OCI-LY3 (cell line): ENCODE measurements at regions not wholly inside any gene's neighbourhood (a gene's known extent, or its start where the extent isn't known, plus 50 kb on each side); places are given as distances from the start of the nearest gene placed in this dataset.

ENCODE experiments used
- H2AFZ ChIP-seq: fragments of 200-600, 300-600 bp; shearing (Covaris generic); 2 replicates; pipeline ENCODE4 v1.6.0; 2014; ENCODE audit warnings: antibody characterized with exemption, low read depth, low read length
- H3K27ac ChIP-seq: fragments of 200-600, 300-600 bp; sonication (generic); 2 replicates; pipeline ENCODE4 v1.5.1; 2014; ENCODE audit warnings: mild to moderate bottlenecking, low read length, moderate library complexity, mixed read lengths
- H3K27me3 ChIP-seq: fragments of 200-600, 300-600 bp; sonication (generic); 2 replicates; pipeline ENCODE4 v1.6.1; 2014; ENCODE audit warnings: low read depth, low read length, mixed read lengths
- H3K36me3 ChIP-seq: fragments of 200-600, 300-600 bp; sonication (generic); replicated peaks from 2 replicates; pipeline ENCODE3; 2014; ENCODE audit warnings: low read depth, low read length, mixed read lengths
- H3K4me1 ChIP-seq: fragments of 300-600, 200-600 bp; sonication (generic); 2 replicates; pipeline ENCODE4 v1.6.1; 2014; ENCODE audit warnings: low read length, mixed read lengths
- H3K4me2 ChIP-seq: fragments of 200-600, 300-600 bp; sonication (generic); 2 replicates; pipeline ENCODE4 v1.6.1; 2014; ENCODE audit warnings: low read length, mixed read lengths
- H3K4me3 ChIP-seq: fragments of 300-600, 200-600 bp; sonication (generic); 2 replicates; pipeline ENCODE4 v1.5.1; 2014; ENCODE audit warnings: antibody characterized with exemption, mild to moderate bottlenecking, low read length, moderate library complexity
- H3K79me2 ChIP-seq: fragments of 300-600, 200-600 bp; shearing (Covaris generic); 2 replicates; pipeline ENCODE4 v1.6.1; 2014; ENCODE audit warnings: mild to moderate bottlenecking, low read length, mixed read lengths
- H3K9ac ChIP-seq: fragments of 300-600, 200-600 bp; shearing (Covaris generic); 2 replicates; pipeline ENCODE4 v1.6.0; 2014; ENCODE audit warnings: mild to moderate bottlenecking, low read length, moderate library complexity
- H3K9me3 ChIP-seq: fragments of 200-600, 300-600 bp; shearing (Covaris generic); 2 replicates; pipeline ENCODE4 v1.6.1; 2014; ENCODE audit warnings: low read length, mixed read lengths; ENCODE audit not compliant: insufficient read depth
- H4K20me1 ChIP-seq: fragments of 200-600, 300-600 bp; sonication (generic); 2 replicates; pipeline ENCODE4 v1.6.1; 2016; ENCODE audit warnings: low read length, mixed read lengths; ENCODE audit not compliant: insufficient read depth
- EZH2phosphoT487 ChIP-seq: fragments of 200-600 bp; shearing (Covaris generic); IDR thresholded peaks from 2 replicates; pipeline ENCODE4 v1.6.1; 2018; ENCODE audit warnings: antibody characterized with exemption, mixed run types, low read depth
- TF ChIP-seq, protein P1 (sequence below): fragments of 200-600, 300-600 bp; sonication (generic); IDR thresholded peaks from 2 replicates; pipeline ENCODE4 v1.5.1; 2014; ENCODE audit warnings: antibody characterized with exemption, low read length, low read depth

DNA sequence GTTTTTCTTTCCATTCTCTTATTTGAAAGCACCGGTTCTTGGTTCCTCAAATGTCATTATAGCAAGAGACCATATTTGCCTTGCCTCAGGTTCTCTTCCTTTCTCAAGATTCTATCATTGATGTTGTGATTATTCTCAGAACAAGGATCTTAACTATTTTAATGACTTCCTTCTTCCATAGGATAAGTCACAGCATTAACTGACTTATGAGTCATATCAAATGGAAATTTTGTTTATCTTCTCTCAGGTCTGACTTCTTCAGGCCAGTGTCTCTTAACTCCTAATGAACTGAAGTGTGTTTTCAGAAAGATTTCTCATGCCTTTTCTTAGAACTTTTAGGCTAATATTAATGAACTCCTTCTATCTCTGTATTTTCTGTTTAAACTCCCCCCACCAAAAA lies 794.6 kb upstream of the LRRN3 start:
- no peaks in the 10 kb centered on the region for H3K27me3 ChIP-seq
- no peak overlapping the region for H3K27ac ChIP-seq
- H3K79me2 ChIP-seq: no peaks in the 10 kb centered on the region
- no peak overlapping the region for H3K9ac ChIP-seq
- no peaks in the 10 kb centered on the region for H4K20me1 ChIP-seq
- no peaks in the 10 kb centered on the region for H3K36me3 ChIP-seq
- H3K4me1 ChIP-seq: no peaks in the 10 kb centered on the region
- no peaks in the 10 kb centered on the region for H3K9me3 ChIP-seq
- no peak overlapping the region for H3K4me2 ChIP-seq
- TF ChIP-seq, protein P1, sequence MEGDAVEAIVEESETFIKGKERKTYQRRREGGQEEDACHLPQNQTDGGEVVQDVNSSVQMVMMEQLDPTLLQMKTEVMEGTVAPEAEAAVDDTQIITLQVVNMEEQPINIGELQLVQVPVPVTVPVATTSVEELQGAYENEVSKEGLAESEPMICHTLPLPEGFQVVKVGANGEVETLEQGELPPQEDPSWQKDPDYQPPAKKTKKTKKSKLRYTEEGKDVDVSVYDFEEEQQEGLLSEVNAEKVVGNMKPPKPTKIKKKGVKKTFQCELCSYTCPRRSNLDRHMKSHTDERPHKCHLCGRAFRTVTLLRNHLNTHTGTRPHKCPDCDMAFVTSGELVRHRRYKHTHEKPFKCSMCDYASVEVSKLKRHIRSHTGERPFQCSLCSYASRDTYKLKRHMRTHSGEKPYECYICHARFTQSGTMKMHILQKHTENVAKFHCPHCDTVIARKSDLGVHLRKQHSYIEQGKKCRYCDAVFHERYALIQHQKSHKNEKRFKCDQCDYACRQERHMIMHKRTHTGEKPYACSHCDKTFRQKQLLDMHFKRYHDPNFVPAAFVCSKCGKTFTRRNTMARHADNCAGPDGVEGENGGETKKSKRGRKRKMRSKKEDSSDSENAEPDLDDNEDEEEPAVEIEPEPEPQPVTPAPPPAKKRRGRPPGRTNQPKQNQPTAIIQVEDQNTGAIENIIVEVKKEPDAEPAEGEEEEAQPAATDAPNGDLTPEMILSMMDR: no peak
- TF ChIP-seq EZH2phosphoT487: no peak
- H2AFZ ChIP-seq: no peak overlapping the region
- H3K4me3 ChIP-seq: no peak overlapping the region

DNA sequence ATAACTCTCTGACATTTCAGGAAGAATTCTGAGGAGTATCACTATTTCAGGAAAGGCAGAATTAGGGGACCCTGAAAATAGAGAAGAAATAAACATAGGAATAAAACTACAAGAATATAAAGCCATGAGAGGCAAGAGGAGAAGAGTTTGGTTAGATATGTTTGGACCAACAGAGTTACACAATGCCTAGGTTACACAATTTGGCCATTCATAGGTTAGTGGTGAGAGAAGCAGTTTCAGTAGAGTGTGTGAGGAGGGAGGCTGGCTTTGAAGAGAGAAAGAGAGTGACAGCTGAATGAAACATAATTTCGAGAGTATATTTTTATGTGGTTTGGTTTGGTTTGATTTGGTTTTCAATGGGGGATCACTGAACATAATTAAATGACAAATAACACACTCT lies 783.2 kb upstream of the LRRN3 start:
- H3K79me2 ChIP-seq: no peaks in the 10 kb centered on the region
- no peaks in the 10 kb centered on the region for H3K9me3 ChIP-seq
- H3K4me2 ChIP-seq: no peak overlapping the region
- no peak overlapping the region for H3K4me3 ChIP-seq
- no peaks in the 10 kb centered on the region for H4K20me1 ChIP-seq
- no peaks in the 10 kb centered on the region for H3K36me3 ChIP-seq
- H2AFZ ChIP-seq: no peak overlapping the region
- no peaks in the 10 kb centered on the region for H3K4me1 ChIP-seq
- H3K27ac ChIP-seq: no peak overlapping the region
- no peak for TF ChIP-seq EZH2phosphoT487
- TF ChIP-seq, protein P1: no peak
- H3K9ac ChIP-seq: no peak overlapping the region
- H3K27me3 ChIP-seq: no peaks in the 10 kb centered on the region

DNA sequence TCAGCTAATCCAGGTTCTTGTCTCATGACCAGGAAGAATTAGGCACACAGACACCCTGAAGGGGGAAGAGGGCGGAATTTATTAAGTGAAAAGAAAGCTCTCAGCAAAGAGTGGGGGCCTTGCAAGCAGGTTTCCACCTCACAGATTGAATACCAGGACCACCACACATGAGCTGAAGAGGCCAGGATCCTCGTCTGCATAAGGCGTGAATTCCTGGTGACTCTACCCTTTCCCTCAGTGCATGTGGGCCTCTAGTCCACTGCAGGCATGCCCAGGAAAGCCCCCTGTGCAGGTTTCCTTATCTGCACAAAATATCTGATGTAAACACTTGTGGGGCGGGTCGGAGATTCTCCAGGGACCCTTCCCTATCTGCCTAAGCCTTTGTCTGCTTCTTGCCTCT lies 782.1 kb upstream of the LRRN3 start:
- Histone ChIP-seq H3K79me2 (no peaks in the 10 kb centered on the region), H2AFZ (no peak overlapping the region), H3K4me3 (no peak overlapping the region), H3K27ac (no peak overlapping the region), H3K4me2 (no peak overlapping the region), H3K27me3 (no peaks in the 10 kb centered on the region), H4K20me1 (no peaks in the 10 kb centered on the region), H3K36me3 (no peaks in the 10 kb centered on the region), H3K9ac (no peak overlapping the region), H3K4me1 (no peaks in the 10 kb centered on the region), H3K9me3 (no peaks in the 10 kb centered on the region)
- TF ChIP-seq, protein P1: no peak
- TF ChIP-seq EZH2phosphoT487: no peak

DNA sequence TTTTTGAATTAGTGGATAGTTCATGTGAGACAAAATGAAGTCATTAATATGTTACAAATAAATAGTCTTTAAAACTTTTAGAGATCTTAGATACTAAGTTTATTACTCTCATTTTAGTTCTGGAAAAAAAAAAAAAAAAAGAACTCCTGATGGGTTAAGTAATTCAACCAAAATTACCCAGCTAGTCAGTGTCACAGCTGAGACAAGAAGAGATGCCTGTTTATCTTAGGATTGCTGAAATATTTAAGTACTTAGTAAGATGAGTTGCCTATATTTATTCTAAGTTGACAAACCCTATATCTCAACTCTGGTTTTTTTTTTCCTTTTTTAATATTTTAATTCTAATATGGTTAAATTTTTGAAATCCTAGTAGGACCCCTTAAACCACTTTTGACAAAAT lies 781.0 kb upstream of the LRRN3 start:
- no peak overlapping the region for H3K9ac ChIP-seq
- no peak overlapping the region for H3K27ac ChIP-seq
- H3K4me2 ChIP-seq: no peak overlapping the region
- H3K36me3 ChIP-seq: no peaks in the 10 kb centered on the region
- no peak overlapping the region for H2AFZ ChIP-seq
- TF ChIP-seq, protein P1: no peak
- TF ChIP-seq EZH2phosphoT487: no peak
- H3K79me2 ChIP-seq: no peaks in the 10 kb centered on the region
- H3K4me3 ChIP-seq: no peak overlapping the region
- peaks cover 8% of the 10 kb centered on the region for H3K4me1 ChIP-seq
- H4K20me1 ChIP-seq: no peaks in the 10 kb centered on the region
- H3K9me3 ChIP-seq: no peaks in the 10 kb centered on the region
- no peaks in the 10 kb centered on the region for H3K27me3 ChIP-seq
